ENCODE measurements at regions not wholly inside any gene's neighbourhood (a gene's known extent, or its start where the extent isn't known, plus 50 kb on each side); places are given as distances from the start of the nearest gene placed in this dataset.

GRCh38 chr10:33022691-33023090, 64.7 kb upstream of the ITGB1 start:
- Histone ChIP-seq H2BK12ac (ENCODE audit: insufficient read length, low read depth, low read length) (no peak overlapping the region), H3K56ac (ENCODE audit: insufficient read length, low read depth, low read length) (no peak overlapping the region), H4K8ac (replicated peaks; ENCODE audit: insufficient read length, low read depth, low read length) (no peak overlapping the region), H3K23me2 (ENCODE audit: insufficient read length, low read depth, low read length, poor library complexity, severe bottlenecking) (no peaks in the 10 kb centered on the region), H3K4me2 (ENCODE audit: insufficient read depth, insufficient read length, low read length) (no peak overlapping the region), H4K20me1 (ENCODE audit: control insufficient read depth, insufficient read depth, insufficient read length) (no peaks in the 10 kb centered on the region), H2BK20ac (ENCODE audit: low read depth, low read length, poor library complexity, severe bottlenecking) (no peak overlapping the region), H3K4me1 (ENCODE audit: insufficient read depth, low read length) (no peaks in the 10 kb centered on the region; the same call in none of the 2 replicates), H2AFZ (ENCODE audit: low read length) (no peak overlapping the region), H3K9me3 (ENCODE audit: control insufficient read depth, low read depth, low read length) (no peaks in the 10 kb centered on the region), H3K9ac (ENCODE audit: extremely low read depth, insufficient read length, low read length) (no peak overlapping the region), H4K5ac (ENCODE audit: insufficient read length, low read depth, low read length) (no peak overlapping the region), H3K27me3 (ENCODE audit: insufficient read depth, low read length) (no peaks in the 10 kb centered on the region), H3K79me2 (ENCODE audit: insufficient read depth, low read length) (no peaks in the 10 kb centered on the region; the same call in 1 of the 2 replicates), H3K4ac (ENCODE audit: low read depth, low read length) (no peak overlapping the region), H3K23ac (ENCODE audit: insufficient read length, low read depth, low read length) (no peak overlapping the region), H3K14ac (ENCODE audit: insufficient read depth, low read length) (no peak overlapping the region), H2BK120ac (ENCODE audit: low read depth, low read length, poor library complexity, severe bottlenecking) (no peak overlapping the region), H2BK5ac (ENCODE audit: insufficient read length, low read length) (no peak overlapping the region), H3K27ac (ENCODE audit: insufficient read length, low read depth, low read length) (no peak overlapping the region), H4K91ac (ENCODE audit: insufficient read length, low read depth, low read length) (no peak overlapping the region), H2AK5ac (ENCODE audit: insufficient read length, low read length) (no peak overlapping the region), H2BK15ac (ENCODE audit: low read depth, low read length) (no peak overlapping the region), H3K18ac (ENCODE audit: insufficient read length, low read depth, low read length) (no peak overlapping the region), H3T11ph (ENCODE audit: low read length) (no peak overlapping the region), H3K79me1 (ENCODE audit: insufficient read depth, low read depth, low read length, poor library complexity, severe bottlenecking) (no peaks in the 10 kb centered on the region)
- TF ChIP-seq CTCF (conservative IDR thresholded peaks at IDR 0.05) = no peak
- WGBS (ENCODE audit: extremely low coverage, insufficient read length, low lambda C conversion rate) = no CpG with 5 or more reads among the region's 3 CpGs
- no peak for DNase-seq
- Mint-ChIP-seq H3K4me3 (no peak overlapping the region), H3K4me1 (peaks cover 33 to 43% of the 10 kb centered on the region in 2 experiments), H3K9me3 (peaks cover 0 to 3% of the 10 kb centered on the region in 2 experiments; a peak in 1 of 5 replicates), H3K36me3 (ENCODE audit: insufficient read depth in 1 of 3, low read depth in 3 of 3) (peaks cover 0 to 1% (median 0%) of the 10 kb centered on the region in 3 experiments; a peak in 1 of 7 replicates), H3K27me3 (ENCODE audit: low read depth) (no peaks in the 10 kb centered on the region; the same call in none of the 2 replicates), H3K27ac (no peak overlapping the region)

Measured in H9 (cell line).